ENCODE measurements at regions not wholly inside any gene's neighbourhood (a gene's known extent, or its start where the extent isn't known, plus 50 kb on each side); places are given as distances from the start of the nearest gene placed in this dataset.

DNA sequence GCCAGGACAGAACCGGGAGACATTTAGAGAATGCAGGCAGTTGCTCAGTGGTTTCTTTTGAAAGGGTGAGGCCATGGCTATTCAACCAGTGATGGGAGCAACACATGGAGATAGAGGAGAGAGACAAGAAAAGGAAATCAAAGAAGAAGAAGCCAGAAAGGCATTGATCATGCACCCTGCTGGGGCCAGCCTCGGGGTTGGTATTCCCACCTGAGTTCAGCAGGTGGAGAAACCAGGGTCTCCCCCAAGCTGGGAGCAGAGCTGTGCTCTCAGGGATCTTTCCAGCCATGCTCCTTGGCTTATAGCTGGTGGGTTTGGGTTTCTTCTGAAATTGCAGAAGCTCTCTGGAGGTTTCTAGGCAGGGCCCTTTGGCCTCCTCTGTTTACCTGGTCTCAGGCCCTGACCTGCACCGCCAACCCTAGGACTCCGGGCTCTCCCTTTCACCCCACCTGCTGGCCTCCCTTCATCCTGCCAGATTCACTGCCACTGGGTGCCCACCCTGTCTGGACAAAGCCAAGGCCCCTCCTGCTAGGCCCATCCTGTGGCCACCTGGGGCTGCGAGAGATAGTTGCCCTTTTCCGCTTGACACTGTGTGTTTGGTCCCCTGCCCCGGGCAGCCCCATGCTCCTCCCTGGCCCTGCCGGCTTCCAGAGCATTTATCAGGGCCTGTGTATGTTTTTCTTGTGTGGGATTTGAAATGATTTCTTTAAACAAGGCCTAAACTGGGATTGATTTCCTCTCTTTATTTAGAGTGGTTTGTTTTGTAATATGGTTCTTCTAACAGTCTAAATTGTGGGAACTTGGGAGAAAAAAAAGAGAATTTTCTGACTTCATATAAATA, 126.7 kb downstream of the DDX1 start:
- TF ChIP-seq POLR2AphosphoS5 (IDR thresholded peaks at IDR 0.05) (no peak), CTCF (IDR thresholded peaks at IDR 0.05) (no peak), EP300 (IDR thresholded peaks at IDR 0.05) (no peak), POLR2A (IDR thresholded peaks at IDR 0.05) (no peak)
